Calu3 (cell line): ENCODE measurements at regions not wholly inside any gene's neighbourhood (a gene's known extent, or its start where the extent isn't known, plus 50 kb on each side); places are given as distances from the start of the nearest gene placed in this dataset.

Source experiments
- BruUV-seq: library from RNA; stranded (reverse); fragments of 400-500 nt; replicated peaks from 2 replicates; lab custom pipeline; 2021; lab: Mats Ljungman, UMichigan
- CTCF ChIA-PET: fragments of 300-600 bp; sonication (Branson Sonifier 250); formaldehyde crosslinking; loops from one replicate; lab custom pipeline; 2022; ENCODE audit warnings: antibody characterized with exemption; lab: Charles Lee
- DNase-seq: peaks from one replicate; pipeline ENCODE4 v3.0.0; 2022
- H3K27ac Mint-ChIP-seq: one replicate; pipeline ENCODE4 v1.8.0; 2022; ENCODE audit warnings: mixed read lengths; ENCODE audit not compliant: unreplicated experiment
- H3K27me3 Mint-ChIP-seq: one replicate; pipeline ENCODE4 v1.8.0; 2022; ENCODE audit warnings: mixed read lengths; ENCODE audit not compliant: unreplicated experiment
- H3K36me3 Mint-ChIP-seq: one replicate; pipeline ENCODE4 v1.8.0; 2022; ENCODE audit warnings: mild to moderate bottlenecking, moderate library complexity, mixed read lengths; ENCODE audit not compliant: insufficient read depth, unreplicated experiment
- H3K4me1 Mint-ChIP-seq: one replicate; pipeline ENCODE4 v1.8.0; 2022; ENCODE audit warnings: mild to moderate bottlenecking, low read depth, mixed read lengths; ENCODE audit not compliant: unreplicated experiment
- H3K4me3 Mint-ChIP-seq: one replicate; pipeline ENCODE4 v1.8.0; 2022; ENCODE audit warnings: mild to moderate bottlenecking, low read depth, moderate library complexity, mixed read lengths; ENCODE audit not compliant: unreplicated experiment
- H3K9me3 Mint-ChIP-seq: one replicate; pipeline ENCODE4 v1.8.0; 2022; ENCODE audit warnings: low read depth, mixed read lengths; ENCODE audit not compliant: unreplicated experiment
- intact Hi-C: fragments of 100-400 bp; cut with micrococcal nuclease; formaldehyde crosslinking; loops from one replicate; pipeline ENCODE4 v1.10.0; 2022; ENCODE audit not compliant: unreplicated experiment
- TF ChIP-seq, protein P1 (sequence below): fragments of 200-600 bp; IDR thresholded peaks from one replicate; pipeline ENCODE4 v1.8.0; 2022; ENCODE audit warnings: antibody characterized with exemption; ENCODE audit not compliant: unreplicated experiment

DNA sequence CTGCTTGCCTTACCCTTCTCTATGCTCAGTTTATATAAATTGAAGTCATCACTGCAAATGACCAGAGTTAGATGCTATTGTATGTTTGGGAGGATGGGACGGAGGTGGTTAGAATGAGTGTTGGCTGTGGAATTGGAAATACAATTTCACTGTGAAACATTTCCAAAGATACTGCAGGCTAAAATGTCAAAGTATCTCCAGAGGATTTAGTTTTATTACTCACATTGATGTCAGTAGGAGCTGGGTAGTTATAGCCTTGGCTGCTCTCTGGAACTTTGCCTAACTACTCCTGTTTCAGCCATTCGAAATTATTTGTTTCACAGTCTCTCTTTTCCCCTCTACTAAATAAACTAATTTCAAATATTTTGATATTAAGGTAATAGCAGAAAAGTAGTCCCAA is 92.6 kb upstream of the PPP3CA start:
- TF ChIP-seq, protein P1, sequence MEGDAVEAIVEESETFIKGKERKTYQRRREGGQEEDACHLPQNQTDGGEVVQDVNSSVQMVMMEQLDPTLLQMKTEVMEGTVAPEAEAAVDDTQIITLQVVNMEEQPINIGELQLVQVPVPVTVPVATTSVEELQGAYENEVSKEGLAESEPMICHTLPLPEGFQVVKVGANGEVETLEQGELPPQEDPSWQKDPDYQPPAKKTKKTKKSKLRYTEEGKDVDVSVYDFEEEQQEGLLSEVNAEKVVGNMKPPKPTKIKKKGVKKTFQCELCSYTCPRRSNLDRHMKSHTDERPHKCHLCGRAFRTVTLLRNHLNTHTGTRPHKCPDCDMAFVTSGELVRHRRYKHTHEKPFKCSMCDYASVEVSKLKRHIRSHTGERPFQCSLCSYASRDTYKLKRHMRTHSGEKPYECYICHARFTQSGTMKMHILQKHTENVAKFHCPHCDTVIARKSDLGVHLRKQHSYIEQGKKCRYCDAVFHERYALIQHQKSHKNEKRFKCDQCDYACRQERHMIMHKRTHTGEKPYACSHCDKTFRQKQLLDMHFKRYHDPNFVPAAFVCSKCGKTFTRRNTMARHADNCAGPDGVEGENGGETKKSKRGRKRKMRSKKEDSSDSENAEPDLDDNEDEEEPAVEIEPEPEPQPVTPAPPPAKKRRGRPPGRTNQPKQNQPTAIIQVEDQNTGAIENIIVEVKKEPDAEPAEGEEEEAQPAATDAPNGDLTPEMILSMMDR: no peak
- Mint-ChIP-seq H3K27ac (no peak overlapping the region), H3K9me3 (no peaks in the 10 kb centered on the region), H3K36me3 (no peaks in the 10 kb centered on the region), H3K27me3 (no peaks in the 10 kb centered on the region), H3K4me1 (no peaks in the 10 kb centered on the region), H3K4me3 (no peak overlapping the region)
- intact Hi-C loops: no loop called here
- DNase-seq: no peak
- BruUV-seq: no TSS peak
- CTCF ChIA-PET: no interaction called here

DNA sequence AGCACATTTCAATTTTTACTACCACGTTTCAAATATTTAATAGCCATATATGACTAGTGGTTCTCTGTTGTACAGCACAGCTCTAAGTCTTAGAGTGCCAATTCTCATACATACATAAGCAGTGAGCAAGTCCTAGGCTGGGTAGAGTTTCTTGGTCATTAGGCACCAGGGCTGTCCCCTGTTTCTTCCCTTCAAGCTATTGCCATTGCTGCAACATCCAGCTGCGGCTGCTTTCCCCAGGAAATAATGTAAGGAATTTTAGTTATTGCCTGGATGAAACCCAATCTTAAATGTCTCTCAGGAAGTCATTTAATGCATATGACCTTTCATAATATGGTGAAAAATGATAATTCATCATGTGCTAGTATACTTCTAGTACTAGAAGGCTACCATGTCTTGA is 74.1 kb upstream of the PPP3CA start:
- Mint-ChIP-seq H3K36me3 (no peaks in the 10 kb centered on the region), H3K27ac (no peak overlapping the region), H3K4me3 (no peak overlapping the region), H3K27me3 (no peaks in the 10 kb centered on the region), H3K9me3 (no peaks in the 10 kb centered on the region), H3K4me1 (no peaks in the 10 kb centered on the region)
- intact Hi-C loops: no loop called here
- BruUV-seq: no TSS peak
- TF ChIP-seq, protein P1: no peak
- DNase-seq: no peak
- CTCF ChIA-PET: no interaction called here

DNA sequence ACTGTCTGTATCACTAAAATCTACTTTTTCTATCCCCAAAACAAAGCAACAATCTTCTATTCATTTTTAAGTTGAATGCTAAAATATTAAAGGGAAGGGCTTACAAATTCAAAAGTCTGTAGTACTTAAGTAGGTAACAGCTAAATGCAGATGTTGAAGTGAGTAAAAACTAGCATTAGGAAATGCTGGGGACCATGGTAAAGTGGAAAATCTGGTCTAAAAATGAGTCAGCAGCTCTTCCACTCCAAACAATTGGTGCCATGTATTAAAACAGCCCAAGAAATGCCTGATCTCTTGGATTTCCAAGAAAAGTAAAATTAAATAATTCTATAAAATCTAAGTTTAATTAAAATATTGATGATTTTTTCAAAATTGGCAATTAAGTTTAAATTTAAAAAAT is 73.3 kb upstream of the PPP3CA start:
- DNase-seq: no peak
- intact Hi-C loops: no loop called here
- CTCF ChIA-PET: no interaction called here
- H3K27me3 Mint-ChIP-seq: no peaks in the 10 kb centered on the region
- TF ChIP-seq, protein P1: no peak
- H3K27ac Mint-ChIP-seq: no peak overlapping the region
- no TSS peak for BruUV-seq
- H3K36me3 Mint-ChIP-seq: no peaks in the 10 kb centered on the region
- H3K4me1 Mint-ChIP-seq: no peaks in the 10 kb centered on the region
- H3K9me3 Mint-ChIP-seq: no peaks in the 10 kb centered on the region
- H3K4me3 Mint-ChIP-seq: no peak overlapping the region

DNA sequence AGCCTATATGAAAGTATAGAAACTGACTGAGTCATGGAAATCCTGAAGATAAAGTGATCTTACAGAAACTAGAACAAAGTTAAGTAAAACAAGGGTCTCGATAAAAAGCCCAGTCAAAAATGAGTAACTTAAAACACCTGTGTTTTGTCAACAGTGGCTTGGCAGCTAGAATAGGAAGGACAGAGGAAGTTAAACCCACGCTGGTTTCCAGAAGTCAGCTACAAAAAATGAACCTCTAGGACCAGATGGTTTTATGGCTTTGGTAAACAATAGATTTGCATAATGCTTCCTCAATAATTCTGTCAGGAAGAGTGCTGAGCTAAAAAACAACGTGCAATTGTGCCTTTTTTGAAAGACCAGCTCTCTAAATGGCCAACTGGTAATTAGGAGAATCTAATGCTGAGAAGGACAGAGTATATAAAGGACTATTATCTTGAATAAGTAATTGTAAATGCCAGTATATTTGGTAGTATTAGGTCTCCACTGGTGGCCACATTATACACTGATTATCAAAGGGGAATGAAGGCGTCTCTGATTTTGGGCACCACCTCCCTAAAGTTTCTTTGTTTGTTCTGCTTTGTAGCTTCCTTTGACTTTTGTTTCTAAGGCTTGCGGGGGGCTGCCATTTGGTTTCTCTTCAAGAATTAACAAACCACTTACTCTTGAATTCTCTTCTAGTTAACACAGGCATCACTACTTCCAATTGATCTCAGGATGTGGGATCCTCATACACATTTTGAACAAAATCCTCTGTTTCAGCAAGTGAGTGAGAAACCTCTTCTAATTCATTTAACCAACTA is 72.2 kb upstream of the PPP3CA start:
- Mint-ChIP-seq H3K9me3 (no peaks in the 10 kb centered on the region), H3K4me3 (no peak overlapping the region), H3K27me3 (no peaks in the 10 kb centered on the region), H3K36me3 (no peaks in the 10 kb centered on the region), H3K27ac (no peak overlapping the region), H3K4me1 (no peaks in the 10 kb centered on the region)
- BruUV-seq: no TSS peak
- DNase-seq: no peak
- intact Hi-C loops: loop anchor here (10.0 kb wide), 1 partner anchor 65 kb away; no protein-coding TSS in a partner anchor
- TF ChIP-seq, protein P1: no peak
- CTCF ChIA-PET: interaction anchor here (0.5 kb wide), 1 partner anchor 92 kb away, joined by 3 read pairs; no protein-coding TSS in a partner anchor
